Ovary (tissue), 7 donors: ENCODE measurements at regions not wholly inside any gene's neighbourhood (a gene's known extent, or its start where the extent isn't known, plus 50 kb on each side); places are given as distances from the start of the nearest gene placed in this dataset.

ENCODE experiments used
- DNase-seq, 5 donors: peaks; one replicate each; pipeline ENCODE4 v3.0.0-alpha.2; 2019 to 2020
- H3K27ac ChIP-seq, 2 donors: fragments of 200-600 bp; one replicate each; pipeline versions ENCODE4 v1.5.1 to v1.8.0; 2019 to 2022
- H3K27me3 ChIP-seq: fragments of 200-600 bp; one replicate; pipeline ENCODE4 v1.8.0; 2022
- H3K36me3 ChIP-seq: fragments of 200-600 bp; sonication (generic); one replicate; pipeline ENCODE4 v1.5.1; 2019
- H3K4me1 ChIP-seq: one replicate; pipeline ENCODE4 v1.8.1; 2013; ENCODE audit warnings: mild to moderate bottlenecking, moderate library complexity; ENCODE audit not compliant: insufficient read depth
- H3K4me3 ChIP-seq: fragments of 200-600 bp; sonication (generic); one replicate; pipeline ENCODE4 v1.5.1; 2017
- H3K9me3 ChIP-seq, 2 donors: fragments of 200-600 bp in 1 of 2; sonication (generic) in 1 of 2; one replicate each; pipeline versions ENCODE4 v1.5.1 to v1.8.1; 2013 to 2019; ENCODE audit warnings: mild to moderate bottlenecking in 1 of 2, moderate library complexity in 1 of 2
- CTCF ChIP-seq, 3 donors: fragments of 450-650 bp in 2 of 3; fragments of 200-600 bp in 1 of 3; IDR thresholded peaks; one replicate each; pipeline versions ENCODE4 v1.5.1 to v1.8.0; 2016 to 2022; ENCODE audit warnings: antibody characterized with exemption in 3 of 3, mild to moderate bottlenecking in 1 of 3
- EP300 ChIP-seq: sonication (generic); formaldehyde crosslinking; IDR thresholded peaks from one replicate; pipeline ENCODE4 v1.6.1; 2017; ENCODE audit warnings: antibody characterized with exemption
- POLR2A ChIP-seq: fragments of 450-650 bp; IDR thresholded peaks from one replicate; pipeline ENCODE4 v1.6.1; 2017; ENCODE audit warnings: antibody characterized with exemption, mild to moderate bottlenecking, moderate library complexity
- WGBS, 3 donors: extraction: QIAGEN DNeasy Blood & Tissue Kit in 1 of 3; methylation state at CpG; one replicate each; pipeline versions ENCODE4 v1.1.5 to v1.1.7; 2013 to 2017; 5-methylcytosine and 5-hydroxymethylcytosine counted together
- intact Hi-C, 4 donors: fragments of 100-400 bp; cut with DNase I; formaldehyde crosslinking; loops; one replicate each; pipeline versions ENCODE4 v1.11.0 to v1.15.1; 2022 to 2023
- donor health status: DM: no; HTN: no; CAD: no; lungs with moderate emphysema.
- donor health status: DM: no; HTN: no; CAD: no.
- donor health status: Bipolar disorder and iron deficiency.
- donor health status: DM: no; HTN: no; CAD: no.
- donor health status: DM: yes; HTN: yes; CAD: no.

- no peaks in the 10 kb centered on the region for H3K9me3 ChIP-seq
- no peak overlapping the region for H3K4me3 ChIP-seq
- H3K27ac ChIP-seq = no peak overlapping the region
- TF ChIP-seq CTCF (IDR thresholded peaks at IDR 0.05) = no peak
- no peak for TF ChIP-seq EP300
- no peak for TF ChIP-seq POLR2A
- no peaks in the 10 kb centered on the region for H3K27me3 ChIP-seq
- intact Hi-C loops = loop anchor here in 2 of 4 donors (5.0 to 10.0 kb wide), 2 partner anchors 110 to 218 kb away; partner anchors contain the start of gene CABLES1 (in 1 of the 2)
- 91 to 96% (median 91%) methylated on average over 6 of the region's 6 CpGs for WGBS, 3 donors
- no peaks in the 10 kb centered on the region for H3K36me3 ChIP-seq
- H3K4me1 ChIP-seq = peaks cover 8% of the 10 kb centered on the region
- DNase-seq = peak in 1 of 5 donors; percentile 25
Measured at GRCh38 chr18:23355206-23355605, 97.9 kb upstream of the RIOK3 start.

- H3K36me3 ChIP-seq = no peaks in the 10 kb centered on the region
- no peak overlapping the region for H3K4me3 ChIP-seq
- DNase-seq = no peak
- H3K9me3 ChIP-seq = no peaks in the 10 kb centered on the region
- H3K4me1 ChIP-seq = peaks cover 8% of the 10 kb centered on the region
- 83 to 89% (median 84%) methylated on average over 4 of the region's 4 CpGs for WGBS, 3 donors
- H3K27me3 ChIP-seq = no peaks in the 10 kb centered on the region
- TF ChIP-seq EP300 = no peak
- TF ChIP-seq POLR2A = no peak
- TF ChIP-seq CTCF (IDR thresholded peaks at IDR 0.05) = no peak
- H3K27ac ChIP-seq = no peak overlapping the region
- intact Hi-C loops = loop anchor here in 2 of 4 donors (5.0 to 10.0 kb wide), 2 partner anchors 112 to 219 kb away; partner anchors contain the start of gene CABLES1 (in 1 of the 2)
Measured at GRCh38 chr18:23356424-23356823, 96.7 kb upstream of the RIOK3 start.

- DNase-seq = peak in 1 of 5 donors; percentile 10
- H3K27me3 ChIP-seq = no peaks in the 10 kb centered on the region
- H3K36me3 ChIP-seq = no peaks in the 10 kb centered on the region
- no peak for TF ChIP-seq POLR2A
- no peak for TF ChIP-seq EP300
- no peak for TF ChIP-seq CTCF (IDR thresholded peaks at IDR 0.05)
- H3K27ac ChIP-seq = no peak overlapping the region
- peaks cover 8% of the 10 kb centered on the region for H3K4me1 ChIP-seq
- WGBS, 3 donors = 2 to 6% (median 5%) methylated on average over 2 of the region's 2 CpGs
- intact Hi-C loops = loop anchor here in 2 of 4 donors (5.0 to 10.0 kb wide), 2 partner anchors 112 to 220 kb away; partner anchors contain the start of gene CABLES1 (in 1 of the 2)
- H3K9me3 ChIP-seq = no peaks in the 10 kb centered on the region
- no peak overlapping the region for H3K4me3 ChIP-seq
Measured at GRCh38 chr18:23356915-23357601, 96.0 kb upstream of the RIOK3 start.

GRCh38 chr18:23357996-23358594, 95.0 kb upstream of the RIOK3 start:
- peak; percentile 63 to 77 (median 70) for DNase-seq

More at GRCh38 chr18:23357996-23358594, 95.0 kb upstream of the RIOK3 start:
- Histone ChIP-seq H3K27ac (no peak overlapping the region), H3K4me3 (no peak overlapping the region), H3K9me3 (no peaks in the 10 kb centered on the region), H3K27me3 (no peaks in the 10 kb centered on the region), H3K36me3 (no peaks in the 10 kb centered on the region), H3K4me1 (peaks cover 8% of the 10 kb centered on the region)
- no peak for TF ChIP-seq CTCF (IDR thresholded peaks at IDR 0.05)
- TF ChIP-seq POLR2A = no peak
- TF ChIP-seq EP300 = no peak
- intact Hi-C loops = loop anchor here in 2 of 4 donors (5.0 to 10.0 kb wide), 2 partner anchors 113 to 221 kb away; partner anchors contain the start of gene CABLES1 (in 1 of the 2)
- WGBS, 3 donors = 16 to 24% (median 23%) methylated on average over 13 of the region's 13 CpGs
